ENCODE measurements at regions not wholly inside any gene's neighbourhood (a gene's known extent, or its start where the extent isn't known, plus 50 kb on each side); places are given as distances from the start of the nearest gene placed in this dataset.
"Not testable (repeated sequence)": the region's sequence is repeated elsewhere in the genome, so short reads cannot be mapped to it uniquely, and the experiment has no call there.

GRCh38 chr2:71922091-71922490 is 225.6 kb downstream of the CYP26B1 start (continued):
- TF ChIP-seq GATA2 (CRISPR knock-in tag; IDR thresholded peaks at IDR 0.05) (no peak), SIN3A (IDR thresholded peaks at IDR 0.05; ENCODE audit: borderline replicate concordance, low read depth, low read length) (no peak), MXI1 (IDR thresholded peaks at IDR 0.05; ENCODE audit: low read depth, low read length) (no peak), MAX (IDR thresholded peaks at IDR 0.05; ENCODE audit: low read depth) (no peak), NRF1 (IDR thresholded peaks at IDR 0.05; ENCODE audit: low read depth, low read length) (no peak)

- H3K27ac ChIP-seq (ENCODE audit: low read depth in 2 of 2, low read length in 1 of 2); H3K36me3 ChIP-seq (replicated peaks in 1 of 2; ENCODE audit: control insufficient read depth in 1 of 2, insufficient read depth in 2 of 2, low read length in 1 of 2); H3K9ac ChIP-seq; H4K20me1 ChIP-seq (ENCODE audit: insufficient read depth); H3K9me3 ChIP-seq; H2AFZ ChIP-seq (ENCODE audit: low read depth); H3K79me2 ChIP-seq (ENCODE audit: insufficient read depth); DNase-seq; H3K9me2 ChIP-seq; POLR2A ChIA-PET; H3F3A ChIP-seq (replicated peaks; ENCODE audit: insufficient read depth); H3K4me3 ChIP-seq (ENCODE audit: low read depth in 2 of 2, low read length in 1 of 2); H3K4me1 ChIP-seq (ENCODE audit: control insufficient read depth in 1 of 2, insufficient read depth in 2 of 2, low read depth in 1 of 2, low read length in 1 of 2); H3K27me3 ChIP-seq (ENCODE audit: insufficient read depth); H3K4me2 ChIP-seq: not testable (repeated sequence)
- 41% methylated on average over 4 of the region's 5 CpGs for WGBS (ENCODE audit: low lambda C conversion rate)
- CTCF ChIA-PET, result interaction anchor here (0.7 to 11.5 kb wide), 5 partner anchors 15 to 660 kb away, joined by 3 to 167 read pairs (median 4); partner anchors contain the start of gene CYP26B1
These were observed 226.8 kb downstream of the CYP26B1 start for GRCh38 chr2:71920819-71921218.

- Histone ChIP-seq H3F3A (replicated peaks; ENCODE audit: insufficient read depth) (no peaks in the 10 kb centered on the region), H3K9me2 (no peaks in the 10 kb centered on the region), H3K36me3 (replicated peaks in 1 of 2; ENCODE audit: control insufficient read depth in 1 of 2, insufficient read depth in 2 of 2, low read length in 1 of 2) (no peaks in the 10 kb centered on the region), H3K79me2 (ENCODE audit: insufficient read depth) (no peaks in the 10 kb centered on the region), H3K27ac (ENCODE audit: low read depth in 2 of 2, low read length in 1 of 2) (no peak overlapping the region), H3K4me3 (ENCODE audit: low read depth in 2 of 2, low read length in 1 of 2) (no peak overlapping the region), H2AFZ (ENCODE audit: low read depth) (no peak overlapping the region), H4K20me1 (ENCODE audit: insufficient read depth) (no peaks in the 10 kb centered on the region), H3K9me3 (no peaks in the 10 kb centered on the region), H3K27me3 (ENCODE audit: insufficient read depth) (no peaks in the 10 kb centered on the region), H3K4me2 (no peak overlapping the region), H3K9ac (no peak overlapping the region), H3K4me1 (ENCODE audit: control insufficient read depth in 1 of 2, insufficient read depth in 2 of 2, low read depth in 1 of 2, low read length in 1 of 2) (no peaks in the 10 kb centered on the region)
- TF ChIP-seq RXRA (IDR thresholded peaks at IDR 0.05; ENCODE audit: borderline replicate concordance, low read depth), result no peak
- TF ChIP-seq RAD21 (IDR thresholded peaks at IDR 0.05; ENCODE audit: low read length), result no peak
- no peak for TF ChIP-seq RFX5 (IDR thresholded peaks at IDR 0.05; ENCODE audit: low read length)
- no peak for TF ChIP-seq RCOR1 (IDR thresholded peaks at IDR 0.05; ENCODE audit: low read length)
- no peak for TF ChIP-seq USF2 (IDR thresholded peaks at IDR 0.05; ENCODE audit: borderline replicate concordance, low read depth, low read length)
- no peak for TF ChIP-seq YY1 (IDR thresholded peaks at IDR 0.05; ENCODE audit: low read depth)
- TF ChIP-seq TCF12 (IDR thresholded peaks at IDR 0.05), result no peak
- no peak for TF ChIP-seq FOXM1 (IDR thresholded peaks at IDR 0.05; ENCODE audit: low read depth)
- TF ChIP-seq POLR2AphosphoS5 (IDR thresholded peaks at IDR 0.05; ENCODE audit: low read depth, low read length), result no peak
- DNase-seq, result no peak
- POLR2A ChIA-PET, result no interaction called here
- CTCF ChIA-PET, result interaction anchor here (1.0 to 11.5 kb wide), 2 partner anchors 231 kb away, joined by 3 to 167 read pairs; partner anchors contain the start of gene CYP26B1
These were observed 228.0 kb downstream of the CYP26B1 start for GRCh38 chr2:71919708-71920107.

Data from SK-N-SH (cell line).